ENCODE measurements at regions not wholly inside any gene's neighbourhood (a gene's known extent, or its start where the extent isn't known, plus 50 kb on each side); places are given as distances from the start of the nearest gene placed in this dataset.
"Not testable (repeated sequence)": the region's sequence is repeated elsewhere in the genome, so short reads cannot be mapped to it uniquely, and the experiment has no call there.

GRCh38 chr20:40955826-40956225 lies 72.8 kb upstream of the TOP1 start:
- TF ChIP-seq, protein P1, sequence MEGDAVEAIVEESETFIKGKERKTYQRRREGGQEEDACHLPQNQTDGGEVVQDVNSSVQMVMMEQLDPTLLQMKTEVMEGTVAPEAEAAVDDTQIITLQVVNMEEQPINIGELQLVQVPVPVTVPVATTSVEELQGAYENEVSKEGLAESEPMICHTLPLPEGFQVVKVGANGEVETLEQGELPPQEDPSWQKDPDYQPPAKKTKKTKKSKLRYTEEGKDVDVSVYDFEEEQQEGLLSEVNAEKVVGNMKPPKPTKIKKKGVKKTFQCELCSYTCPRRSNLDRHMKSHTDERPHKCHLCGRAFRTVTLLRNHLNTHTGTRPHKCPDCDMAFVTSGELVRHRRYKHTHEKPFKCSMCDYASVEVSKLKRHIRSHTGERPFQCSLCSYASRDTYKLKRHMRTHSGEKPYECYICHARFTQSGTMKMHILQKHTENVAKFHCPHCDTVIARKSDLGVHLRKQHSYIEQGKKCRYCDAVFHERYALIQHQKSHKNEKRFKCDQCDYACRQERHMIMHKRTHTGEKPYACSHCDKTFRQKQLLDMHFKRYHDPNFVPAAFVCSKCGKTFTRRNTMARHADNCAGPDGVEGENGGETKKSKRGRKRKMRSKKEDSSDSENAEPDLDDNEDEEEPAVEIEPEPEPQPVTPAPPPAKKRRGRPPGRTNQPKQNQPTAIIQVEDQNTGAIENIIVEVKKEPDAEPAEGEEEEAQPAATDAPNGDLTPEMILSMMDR (IDR thresholded peaks at IDR 0.05) = not testable (repeated sequence)
- TF ChIP-seq EZH2 (IDR thresholded peaks at IDR 0.05; ENCODE audit: borderline replicate concordance, insufficient read depth, low read depth, low read length, poor library complexity, severe bottlenecking) = not testable (repeated sequence)

Measured in B cell (primary cell).